ENCODE measurements at regions not wholly inside any gene's neighbourhood (a gene's known extent, or its start where the extent isn't known, plus 50 kb on each side); places are given as distances from the start of the nearest gene placed in this dataset.
A peak's percentile ranks its signal among the peaks of the same experiment; 100 is the strongest.

- no peak overlapping the region for H3K9ac ChIP-seq (ENCODE audit: extremely low read depth, low read length, poor library complexity, severe bottlenecking)
- H3K9me3 ChIP-seq (ENCODE audit: control insufficient read depth, low read length) = no peaks in the 10 kb centered on the region
- no peak overlapping the region for H3K27ac Mint-ChIP-seq
- WGBS, 2 experiments (ENCODE audit: insufficient coverage in 1 of 2, insufficient read length in 1 of 2) = 90 to 95% methylated on average over 7 to 9 of the region's 9 CpGs
- no peaks in the 10 kb centered on the region for H3K36me3 ChIP-seq (ENCODE audit: control insufficient read depth, insufficient read depth, low read length)
- H3K36me3 Mint-ChIP-seq (ENCODE audit: low read depth) = no peaks in the 10 kb centered on the region
- H3K27me3 ChIP-seq (ENCODE audit: control insufficient read depth, insufficient read depth, low read length, poor library complexity, severe bottlenecking) = no peaks in the 10 kb centered on the region
- TF ChIP-seq, protein P1, sequence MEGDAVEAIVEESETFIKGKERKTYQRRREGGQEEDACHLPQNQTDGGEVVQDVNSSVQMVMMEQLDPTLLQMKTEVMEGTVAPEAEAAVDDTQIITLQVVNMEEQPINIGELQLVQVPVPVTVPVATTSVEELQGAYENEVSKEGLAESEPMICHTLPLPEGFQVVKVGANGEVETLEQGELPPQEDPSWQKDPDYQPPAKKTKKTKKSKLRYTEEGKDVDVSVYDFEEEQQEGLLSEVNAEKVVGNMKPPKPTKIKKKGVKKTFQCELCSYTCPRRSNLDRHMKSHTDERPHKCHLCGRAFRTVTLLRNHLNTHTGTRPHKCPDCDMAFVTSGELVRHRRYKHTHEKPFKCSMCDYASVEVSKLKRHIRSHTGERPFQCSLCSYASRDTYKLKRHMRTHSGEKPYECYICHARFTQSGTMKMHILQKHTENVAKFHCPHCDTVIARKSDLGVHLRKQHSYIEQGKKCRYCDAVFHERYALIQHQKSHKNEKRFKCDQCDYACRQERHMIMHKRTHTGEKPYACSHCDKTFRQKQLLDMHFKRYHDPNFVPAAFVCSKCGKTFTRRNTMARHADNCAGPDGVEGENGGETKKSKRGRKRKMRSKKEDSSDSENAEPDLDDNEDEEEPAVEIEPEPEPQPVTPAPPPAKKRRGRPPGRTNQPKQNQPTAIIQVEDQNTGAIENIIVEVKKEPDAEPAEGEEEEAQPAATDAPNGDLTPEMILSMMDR (conservative IDR thresholded peaks at IDR 0.05) = no peak
- no peaks in the 10 kb centered on the region for H3K4me1 Mint-ChIP-seq
- no peaks in the 10 kb centered on the region for H3K9me3 Mint-ChIP-seq
- H3K27me3 Mint-ChIP-seq (ENCODE audit: insufficient read depth) = no peaks in the 10 kb centered on the region
- no peak overlapping the region for H3K4me3 Mint-ChIP-seq
- no peak for DNase-seq
- no peak overlapping the region for H3K4me3 ChIP-seq (ENCODE audit: low read length)
- H3K27ac ChIP-seq (ENCODE audit: low read depth, low read length) = no peak overlapping the region
- H3K4me1 ChIP-seq (ENCODE audit: control insufficient read depth, insufficient read depth, low read length) = no peaks in the 10 kb centered on the region
Measured at GRCh38 chr2:164127971-164128527, 392.2 kb upstream of the FIGN start.

GRCh38 chr2:164126960-164127660 lies 391.3 kb upstream of the FIGN start:
- H3K4me1 Mint-ChIP-seq = no peaks in the 10 kb centered on the region
- H3K36me3 Mint-ChIP-seq (ENCODE audit: low read depth) = no peaks in the 10 kb centered on the region
- no peaks in the 10 kb centered on the region for H3K36me3 ChIP-seq (ENCODE audit: control insufficient read depth, insufficient read depth, low read length)
- H3K4me3 ChIP-seq (ENCODE audit: low read length) = no peak overlapping the region
- H3K9ac ChIP-seq (ENCODE audit: extremely low read depth, low read length, poor library complexity, severe bottlenecking) = no peak overlapping the region
- H3K9me3 ChIP-seq (ENCODE audit: control insufficient read depth, low read length) = no peaks in the 10 kb centered on the region
- H3K27me3 ChIP-seq (ENCODE audit: control insufficient read depth, insufficient read depth, low read length, poor library complexity, severe bottlenecking) = no peaks in the 10 kb centered on the region
- WGBS, 2 experiments (ENCODE audit: insufficient coverage in 1 of 2, insufficient read length in 1 of 2) = 91% methylated on average over 6 to 7 of the region's 7 CpGs
- TF ChIP-seq, protein P1 (conservative IDR thresholded peaks at IDR 0.05) = peak; percentile 54
- no peak overlapping the region for H3K27ac Mint-ChIP-seq
- no peak overlapping the region for H3K4me3 Mint-ChIP-seq
- no peaks in the 10 kb centered on the region for H3K9me3 Mint-ChIP-seq
- H3K27me3 Mint-ChIP-seq (ENCODE audit: insufficient read depth) = no peaks in the 10 kb centered on the region
- DNase-seq = no peak
- no peak overlapping the region for H3K27ac ChIP-seq (ENCODE audit: low read depth, low read length)
- no peaks in the 10 kb centered on the region for H3K4me1 ChIP-seq (ENCODE audit: control insufficient read depth, insufficient read depth, low read length)

- H3K9me3 Mint-ChIP-seq = no peaks in the 10 kb centered on the region
- TF ChIP-seq, protein P1 (conservative IDR thresholded peaks at IDR 0.05) = no peak
- WGBS, 2 experiments (ENCODE audit: insufficient coverage in 1 of 2, insufficient read length in 1 of 2) = 90 to 91% methylated on average over 4 of the region's 4 CpGs
- no peak overlapping the region for H3K4me3 Mint-ChIP-seq
- H3K9me3 ChIP-seq (ENCODE audit: control insufficient read depth, low read length) = no peaks in the 10 kb centered on the region
- no peak overlapping the region for H3K4me3 ChIP-seq (ENCODE audit: low read length)
- H3K4me1 Mint-ChIP-seq = peaks cover 6% of the 10 kb centered on the region
- no peak for DNase-seq
- no peak overlapping the region for H3K9ac ChIP-seq (ENCODE audit: extremely low read depth, low read length, poor library complexity, severe bottlenecking)
- no peaks in the 10 kb centered on the region for H3K36me3 Mint-ChIP-seq (ENCODE audit: low read depth)
- H3K27ac ChIP-seq (ENCODE audit: low read depth, low read length) = no peak overlapping the region
- no peaks in the 10 kb centered on the region for H3K27me3 Mint-ChIP-seq (ENCODE audit: insufficient read depth)
- H3K36me3 ChIP-seq (ENCODE audit: control insufficient read depth, insufficient read depth, low read length) = no peaks in the 10 kb centered on the region
- no peaks in the 10 kb centered on the region for H3K4me1 ChIP-seq (ENCODE audit: control insufficient read depth, insufficient read depth, low read length)
- no peak overlapping the region for H3K27ac Mint-ChIP-seq
- no peaks in the 10 kb centered on the region for H3K27me3 ChIP-seq (ENCODE audit: control insufficient read depth, insufficient read depth, low read length, poor library complexity, severe bottlenecking)
Measured at GRCh38 chr2:164115806-164116205, 380.0 kb upstream of the FIGN start.

All from endodermal cell (in vitro differentiated cells).